HG03103 (cell line): ENCODE measurements at regions not wholly inside any gene's neighbourhood (a gene's known extent, or its start where the extent isn't known, plus 50 kb on each side); places are given as distances from the start of the nearest gene placed in this dataset.

Source experiments
- ATAC-seq: cut with Tn5 transposase; IDR thresholded peaks from one replicate; pipeline ENCODE4 v1.9.1; 2021; ENCODE audit warnings: low read depth; ENCODE audit not compliant: unreplicated experiment

- ATAC-seq, result no peak
These were observed 679.4 kb upstream of the KIRREL3 start for GRCh38 chr11:127679816-127680545.

GRCh38 chr11:127678631-127679030 lies 678.1 kb upstream of the KIRREL3 start:
- ATAC-seq, result no peak

- ATAC-seq, result no peak
These were observed 677.3 kb upstream of the KIRREL3 start for GRCh38 chr11:127677660-127678425.

- ATAC-seq, result no peak
These were observed 675.0 kb upstream of the KIRREL3 start for GRCh38 chr11:127675581-127675980.

- no peak for ATAC-seq
These were observed 674.2 kb upstream of the KIRREL3 start for GRCh38 chr11:127674754-127675153.

GRCh38 chr11:127670374-127671119 lies 670.0 kb upstream of the KIRREL3 start:
- ATAC-seq, result no peak

GRCh38 chr11:127656116-127656836 lies 655.7 kb upstream of the KIRREL3 start:
- ATAC-seq, result no peak

GRCh38 chr11:127653076-127653475 lies 652.5 kb upstream of the KIRREL3 start:
- ATAC-seq, result no peak

GRCh38 chr11:127651888-127652221 lies 651.3 kb upstream of the KIRREL3 start:
- no peak for ATAC-seq

GRCh38 chr11:127651175-127651887 lies 650.8 kb upstream of the KIRREL3 start:
- no peak for ATAC-seq

GRCh38 chr11:127649958-127650357 lies 649.4 kb upstream of the KIRREL3 start:
- ATAC-seq, result no peak

- ATAC-seq, result no peak
These were observed 648.5 kb upstream of the KIRREL3 start for GRCh38 chr11:127649071-127649470.

GRCh38 chr11:127648583-127648982 lies 648.0 kb upstream of the KIRREL3 start:
- no peak for ATAC-seq

- no peak for ATAC-seq
These were observed 643.8 kb upstream of the KIRREL3 start for GRCh38 chr11:127644366-127644765.

GRCh38 chr11:127643268-127644058 lies 642.9 kb upstream of the KIRREL3 start:
- ATAC-seq, result no peak

GRCh38 chr11:127640561-127641451 lies 640.2 kb upstream of the KIRREL3 start:
- ATAC-seq, result no peak

- no peak for ATAC-seq
These were observed 639.3 kb upstream of the KIRREL3 start for GRCh38 chr11:127639916-127640315.

GRCh38 chr11:127632976-127633680 lies 632.6 kb upstream of the KIRREL3 start:
- ATAC-seq, result no peak
